CD14-positive monocyte (primary cell): ENCODE measurements at regions not wholly inside any gene's neighbourhood (a gene's known extent, or its start where the extent isn't known, plus 50 kb on each side); places are given as distances from the start of the nearest gene placed in this dataset.

Experiments
- DNase-seq, 3 donors: peaks; one replicate each; pipeline ENCODE4 v3.0.0-alpha.2; 2011 to 2022
- H2AFZ ChIP-seq: 2 replicates; pipeline ENCODE4 v1.6.0; 2012; ENCODE audit warnings: mild to moderate bottlenecking, low read depth, low read length, inconsistent platforms; ENCODE audit not compliant: insufficient read depth, poor library complexity, severe bottlenecking
- H3K27ac ChIP-seq, 2 donors: 1 replicate in 1 of 2; 2 replicates in 1 of 2; pipeline ENCODE4 v1.5.1; 2012 to 2013; ENCODE audit warnings: low read length in 2 of 2, control low read depth in 1 of 2, inconsistent platforms in 1 of 2, low read depth in 1 of 2, mild to moderate bottlenecking in 1 of 2
- H3K27me3 ChIP-seq, 2 donors: one replicate each; pipeline versions ENCODE4 v1.6.0 to v1.6.1; 2011 to 2013; ENCODE audit warnings: low read length in 2 of 2; ENCODE audit not compliant: control insufficient read depth in 2 of 2, insufficient read depth in 2 of 2
- H3K36me3 ChIP-seq, 2 donors: replicated peaks in 1 of 2; 1 replicate in 1 of 2; 2 replicates in 1 of 2; pipeline versions ENCODE4 v1.5.1 to v1.6.1; 2012 to 2013; ENCODE audit warnings: low read length in 2 of 2, control low read depth in 1 of 2, inconsistent platforms in 1 of 2, mild to moderate bottlenecking in 1 of 2; ENCODE audit not compliant: insufficient read depth in 2 of 2, control insufficient read depth in 1 of 2
- H3K4me1 ChIP-seq, 2 donors: 1 replicate in 1 of 2; 2 replicates in 1 of 2; pipeline versions ENCODE4 v1.5.1 to v1.6.1; 2012 to 2013; ENCODE audit warnings: low read length in 2 of 2, control low read depth in 1 of 2, inconsistent platforms in 1 of 2, mild to moderate bottlenecking in 1 of 2, moderate library complexity in 1 of 2; ENCODE audit not compliant: insufficient read depth in 2 of 2, control insufficient read depth in 1 of 2
- H3K4me2 ChIP-seq: replicated peaks from 2 replicates; pipeline ENCODE3; 2012; ENCODE audit warnings: low read length, moderate library complexity, mild to moderate bottlenecking; ENCODE audit not compliant: poor library complexity, severe bottlenecking; ENCODE audit errors: extremely low read depth
- H3K4me3 ChIP-seq, 3 experiments: fragments of 200-600 bp in 1 of 3; sonication (generic) in 1 of 3; replicated peaks in 1 of 3; 1 replicate in 2 of 3; 2 replicates in 1 of 3; pipeline ENCODE4 v1.5.1; 2011 to 2013; ENCODE audit warnings: low read length in 3 of 3, mild to moderate bottlenecking in 3 of 3, control low read depth in 2 of 3, low read depth in 2 of 3, inconsistent platforms in 1 of 3, moderate library complexity in 1 of 3
- H3K79me2 ChIP-seq: 2 replicates; pipeline ENCODE4 v1.6.0; 2012; ENCODE audit warnings: mild to moderate bottlenecking, control low read depth, inconsistent platforms, low read length, moderate library complexity; ENCODE audit not compliant: insufficient read depth
- H3K9ac ChIP-seq: 2 replicates; pipeline ENCODE4 v1.6.0; 2017; ENCODE audit warnings: low read length, mild to moderate bottlenecking; ENCODE audit not compliant: insufficient read depth, poor library complexity, severe bottlenecking
- H3K9me3 ChIP-seq, 2 donors: replicated peaks in 1 of 2; 1 replicate in 1 of 2; 2 replicates in 1 of 2; pipeline versions ENCODE4 v1.5.1 to v1.6.1; 2012 to 2013; ENCODE audit warnings: low read length in 2 of 2, control low read depth in 1 of 2; ENCODE audit not compliant: control insufficient read depth in 1 of 2, insufficient read depth in 1 of 2
- H4K20me1 ChIP-seq: 2 replicates; pipeline ENCODE4 v1.6.0; 2012; ENCODE audit warnings: mild to moderate bottlenecking, low read length, control low read depth, moderate library complexity; ENCODE audit not compliant: insufficient read depth
- H3K27ac Mint-ChIP-seq, 7 donors: one replicate each; pipeline ENCODE4 v1.8.0; 2020; ENCODE audit warnings: mild to moderate bottlenecking in 7 of 7, mixed read lengths in 7 of 7, moderate library complexity in 6 of 7, inconsistent platforms in 2 of 7
- H3K27me3 Mint-ChIP-seq, 3 donors: one replicate each; pipeline ENCODE4 v1.8.0; 2021 to 2022; ENCODE audit warnings: low read depth in 3 of 3, mild to moderate bottlenecking in 3 of 3, mixed read lengths in 3 of 3, moderate library complexity in 3 of 3, inconsistent platforms in 1 of 3
- H3K36me3 Mint-ChIP-seq, 2 donors: one replicate each; pipeline ENCODE4 v1.8.0; 2020; ENCODE audit warnings: mixed read lengths in 2 of 2, inconsistent platforms in 1 of 2, mild to moderate bottlenecking in 1 of 2
- H3K4me1 Mint-ChIP-seq: one replicate; pipeline ENCODE4 v1.8.0; 2020; ENCODE audit warnings: mild to moderate bottlenecking, mixed read lengths
- H3K4me3 Mint-ChIP-seq, 2 donors: one replicate each; pipeline ENCODE4 v1.8.0; 2020; ENCODE audit warnings: mild to moderate bottlenecking in 2 of 2, mixed read lengths in 2 of 2, moderate library complexity in 1 of 2
- H3K9me3 Mint-ChIP-seq, 7 donors: one replicate each; pipeline ENCODE4 v1.8.0; 2020 to 2022; ENCODE audit warnings: mixed read lengths in 7 of 7, mild to moderate bottlenecking in 6 of 7, moderate library complexity in 6 of 7, inconsistent platforms in 2 of 7
- WGBS: methylation state at CpG from one replicate; pipeline ENCODE4 v1.1.5; 2013; ENCODE audit warnings: missing lambda C conversion rate; ENCODE audit not compliant: insufficient coverage; 5-methylcytosine and 5-hydroxymethylcytosine counted together
- intact Hi-C, 2 donors: fragments of 100-400 bp; cut with micrococcal nuclease; formaldehyde crosslinking; loops; one replicate each; pipeline versions ENCODE4 v1.15.0 to v1.15.1; 2023
- TF ChIP-seq, protein P1 (sequence below): fragments of 200-600 bp; IDR thresholded peaks from one replicate; pipeline ENCODE4 v1.8.0; 2022; ENCODE audit warnings: antibody characterized with exemption, mild to moderate bottlenecking

DNA sequence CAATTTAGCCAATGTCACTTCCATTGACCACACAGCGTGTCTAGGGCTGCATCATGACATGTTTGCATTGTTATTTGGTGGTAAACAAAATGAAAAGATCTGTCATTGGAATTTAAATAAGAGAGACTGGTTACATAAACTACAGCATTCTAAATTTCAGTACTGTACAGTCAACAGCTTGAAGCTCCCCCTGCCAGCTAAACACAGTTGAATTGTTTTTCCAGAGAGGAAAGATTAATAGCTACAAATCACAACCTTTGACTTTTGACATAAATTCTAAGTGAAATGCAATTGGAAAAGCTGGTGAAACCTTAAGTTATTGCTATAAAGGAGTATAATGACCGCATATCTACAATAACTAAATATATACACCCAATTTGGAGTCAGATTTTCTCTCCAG, 1600.0 kb upstream of the ACVR2A start:
- Histone ChIP-seq H3K27me3 (no peaks in the 10 kb centered on the region), H3K4me2 (no peak overlapping the region), H3K9me3 (no peaks in the 10 kb centered on the region), H3K4me1 (no peaks in the 10 kb centered on the region), H3K79me2 (no peaks in the 10 kb centered on the region), H3K9ac (no peak overlapping the region), H3K36me3 (no peaks in the 10 kb centered on the region), H3K27ac (no peak overlapping the region), H4K20me1 (no peaks in the 10 kb centered on the region), H2AFZ (no peak overlapping the region), H3K4me3 (no peak overlapping the region)
- no peak for DNase-seq
- peaks cover 0 to 3% (median 0%) of the 10 kb centered on the region in 7 donors for H3K9me3 Mint-ChIP-seq
- H3K27me3 Mint-ChIP-seq, result peaks cover 0 to 2% (median 0%) of the 10 kb centered on the region in 3 donors
- H3K27ac Mint-ChIP-seq, result no peak overlapping the region
- no CpG with 5 or more reads among the region's 2 CpGs for WGBS
- no peaks in the 10 kb centered on the region for H3K4me1 Mint-ChIP-seq
- no peak overlapping the region for H3K4me3 Mint-ChIP-seq
- intact Hi-C loops, result no loop called here
- TF ChIP-seq, protein P1, sequence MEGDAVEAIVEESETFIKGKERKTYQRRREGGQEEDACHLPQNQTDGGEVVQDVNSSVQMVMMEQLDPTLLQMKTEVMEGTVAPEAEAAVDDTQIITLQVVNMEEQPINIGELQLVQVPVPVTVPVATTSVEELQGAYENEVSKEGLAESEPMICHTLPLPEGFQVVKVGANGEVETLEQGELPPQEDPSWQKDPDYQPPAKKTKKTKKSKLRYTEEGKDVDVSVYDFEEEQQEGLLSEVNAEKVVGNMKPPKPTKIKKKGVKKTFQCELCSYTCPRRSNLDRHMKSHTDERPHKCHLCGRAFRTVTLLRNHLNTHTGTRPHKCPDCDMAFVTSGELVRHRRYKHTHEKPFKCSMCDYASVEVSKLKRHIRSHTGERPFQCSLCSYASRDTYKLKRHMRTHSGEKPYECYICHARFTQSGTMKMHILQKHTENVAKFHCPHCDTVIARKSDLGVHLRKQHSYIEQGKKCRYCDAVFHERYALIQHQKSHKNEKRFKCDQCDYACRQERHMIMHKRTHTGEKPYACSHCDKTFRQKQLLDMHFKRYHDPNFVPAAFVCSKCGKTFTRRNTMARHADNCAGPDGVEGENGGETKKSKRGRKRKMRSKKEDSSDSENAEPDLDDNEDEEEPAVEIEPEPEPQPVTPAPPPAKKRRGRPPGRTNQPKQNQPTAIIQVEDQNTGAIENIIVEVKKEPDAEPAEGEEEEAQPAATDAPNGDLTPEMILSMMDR, result no peak
- H3K36me3 Mint-ChIP-seq, result no peaks in the 10 kb centered on the region

DNA sequence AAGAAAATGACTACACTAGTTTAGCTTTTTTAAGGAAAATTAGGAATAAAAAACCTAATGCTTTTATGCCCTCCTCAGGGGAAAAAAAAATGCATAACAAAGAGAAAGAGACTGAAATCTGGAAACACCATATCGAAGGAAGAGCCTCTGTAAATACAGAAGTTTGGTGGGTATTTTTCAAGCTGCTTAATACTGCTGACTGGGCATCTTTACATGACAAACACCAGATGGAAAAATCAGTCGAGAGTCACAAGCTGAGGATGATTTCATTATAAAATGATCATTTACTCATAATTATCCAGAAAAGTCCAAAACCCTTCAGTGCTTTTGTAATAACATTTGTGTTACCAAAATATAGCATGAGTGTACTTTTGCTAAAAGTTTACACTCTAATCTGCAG, 1600.7 kb upstream of the ACVR2A start:
- DNase-seq, result no peak
- H3K36me3 ChIP-seq, result no peaks in the 10 kb centered on the region
- no peak overlapping the region for H3K4me2 ChIP-seq
- H3K27me3 ChIP-seq, result no peaks in the 10 kb centered on the region
- H2AFZ ChIP-seq, result no peak overlapping the region
- Mint-ChIP-seq H3K27ac (no peak overlapping the region), H3K4me3 (no peak overlapping the region), H3K27me3 (peaks cover 0 to 2% (median 0%) of the 10 kb centered on the region in 3 donors), H3K36me3 (no peaks in the 10 kb centered on the region), H3K4me1 (no peaks in the 10 kb centered on the region), H3K9me3 (peaks cover 0 to 2% (median 0%) of the 10 kb centered on the region in 7 donors)
- no peaks in the 10 kb centered on the region for H4K20me1 ChIP-seq
- TF ChIP-seq, protein P1, result no peak
- no peaks in the 10 kb centered on the region for H3K79me2 ChIP-seq
- no peak overlapping the region for H3K9ac ChIP-seq
- H3K4me3 ChIP-seq, result no peak overlapping the region
- intact Hi-C loops, result no loop called here
- H3K9me3 ChIP-seq, result no peaks in the 10 kb centered on the region
- no CpG with 5 or more reads among the region's 2 CpGs for WGBS
- no peaks in the 10 kb centered on the region for H3K4me1 ChIP-seq
- H3K27ac ChIP-seq, result no peak overlapping the region
